Right ventricle myocardium inferior (tissue), 1 donor: ENCODE measurements at regions not wholly inside any gene's neighbourhood (a gene's known extent, or its start where the extent isn't known, plus 50 kb on each side); places are given as distances from the start of the nearest gene placed in this dataset.

Experiments
- ATAC-seq: fragments of 200-7000 bp; cut with Tn5 transposase; one replicate; pipeline ENCODE4 v1.9.1; 2020; ENCODE audit warnings: mild to moderate bottlenecking, moderate library complexity
- DNase-seq: peaks from one replicate; pipeline ENCODE4 v3.0.0; 2021; ENCODE audit errors: missing footprints
- intact Hi-C: fragments of 100-400 bp; cut with DNase I; formaldehyde crosslinking; loops from one replicate; pipeline ENCODE4 v1.11.0; 2022
- donor health status: DM: no; HTN: yes; CAD: no; lungs with severe emphysema.

GRCh38 chr3:118400086-118400485, 634.6 kb downstream of the IGSF11 start:
- DNase-seq (no peak), ATAC-seq (no peak)
- intact Hi-C loops = no loop called here

GRCh38 chr3:118400886-118401285, 633.8 kb downstream of the IGSF11 start:
- intact Hi-C loops = no loop called here
- no peak for ATAC-seq
- DNase-seq = no peak

DNA sequence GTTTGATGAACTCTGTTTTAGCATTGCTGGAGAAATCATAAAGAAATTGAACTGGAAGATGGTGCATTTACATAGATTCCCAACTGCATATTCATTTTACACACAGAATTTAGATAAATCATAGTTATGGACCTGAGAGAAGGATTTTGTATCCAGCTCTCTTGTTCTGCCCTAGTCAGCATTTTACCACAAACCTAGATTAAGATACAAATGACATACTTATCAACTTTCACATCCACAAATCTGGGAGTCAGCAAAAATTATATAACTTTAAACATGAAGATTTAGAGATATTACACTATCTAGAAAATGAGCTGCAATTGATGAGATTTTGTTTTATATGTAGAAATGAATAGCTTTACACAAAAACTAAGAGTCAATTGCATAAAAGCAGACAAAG, 632.8 kb downstream of the IGSF11 start:
- ATAC-seq = no peak
- intact Hi-C loops = no loop called here

GRCh38 chr3:118402971-118403370, 631.7 kb downstream of the IGSF11 start:
- ATAC-seq = no peak
- intact Hi-C loops = no loop called here
- no peak for DNase-seq

More for the DNA sequence above, 632.8 kb downstream of the IGSF11 start:
- DNase-seq = no peak

- ATAC-seq = no peak
- no peak for DNase-seq
- intact Hi-C loops = no loop called here
Measured at GRCh38 chr3:118406562-118406961, 628.1 kb downstream of the IGSF11 start.

DNA sequence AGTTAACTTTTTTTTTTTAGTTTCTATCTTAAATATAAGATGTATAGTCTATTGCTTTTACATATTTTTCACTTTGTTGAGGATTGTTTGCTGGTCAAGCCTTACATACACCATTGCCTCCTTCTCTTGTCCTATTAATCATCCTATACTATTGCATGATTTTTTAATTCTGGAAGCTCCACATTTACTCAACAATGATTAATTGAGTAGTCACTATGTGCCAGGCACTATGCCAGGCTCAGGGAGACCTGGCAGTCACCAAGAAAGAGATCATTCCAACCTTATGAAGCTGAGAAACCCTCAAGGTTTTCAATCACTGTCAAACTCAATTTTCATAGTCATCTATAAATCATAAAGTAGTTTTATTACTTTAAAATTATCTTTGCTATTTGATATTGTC, 626.2 kb downstream of the IGSF11 start:
- DNase-seq (no peak), ATAC-seq (no peak)
- intact Hi-C loops = no loop called here

DNA sequence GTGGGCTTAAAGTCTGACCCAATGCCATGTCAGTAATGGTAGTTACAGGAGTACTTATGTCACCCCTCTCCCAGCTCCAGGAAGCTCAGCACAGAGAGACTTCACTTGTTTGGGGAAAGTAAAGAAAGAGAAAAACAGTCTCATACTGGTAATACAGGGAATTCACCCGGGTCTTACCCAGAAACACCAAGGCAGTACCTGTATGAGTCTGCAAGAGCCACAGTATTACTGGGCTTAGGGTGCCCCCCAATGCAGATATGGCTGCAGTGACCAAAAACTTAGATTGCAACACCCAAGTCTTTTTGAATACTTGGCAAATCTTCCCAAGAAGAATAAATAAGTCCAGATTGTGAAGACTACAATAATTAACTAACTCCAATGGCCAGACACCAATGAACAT, 622.1 kb downstream of the IGSF11 start:
- ATAC-seq (no peak), DNase-seq (no peak)
- intact Hi-C loops = no loop called here

DNA sequence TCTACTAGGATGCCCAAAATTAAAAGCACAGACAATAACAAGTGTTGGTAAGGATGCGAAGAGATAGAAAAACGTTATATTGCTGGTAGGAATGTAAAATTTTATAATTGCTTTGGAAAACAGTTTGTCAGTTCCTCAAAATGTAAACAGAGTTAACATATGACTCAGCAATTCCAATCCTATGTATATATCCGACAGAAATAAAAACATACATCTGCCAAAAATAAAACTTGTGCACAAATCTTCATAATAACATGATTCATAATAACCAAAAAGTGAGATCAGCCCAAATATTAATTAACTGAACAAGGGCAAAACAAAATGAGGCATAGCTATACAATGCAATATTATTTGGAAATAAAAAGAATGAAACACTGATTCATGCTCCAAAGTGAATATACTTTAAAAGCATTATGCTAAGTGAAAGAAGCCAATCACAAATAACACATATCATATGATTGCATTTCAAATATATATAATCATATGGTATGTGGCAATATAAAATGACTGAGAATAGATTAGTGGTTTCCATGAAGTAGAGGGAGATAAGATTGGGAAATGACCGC, 609.3 kb downstream of the IGSF11 start:
- intact Hi-C loops = no loop called here
- DNase-seq (no peak), ATAC-seq (no peak)

DNA sequence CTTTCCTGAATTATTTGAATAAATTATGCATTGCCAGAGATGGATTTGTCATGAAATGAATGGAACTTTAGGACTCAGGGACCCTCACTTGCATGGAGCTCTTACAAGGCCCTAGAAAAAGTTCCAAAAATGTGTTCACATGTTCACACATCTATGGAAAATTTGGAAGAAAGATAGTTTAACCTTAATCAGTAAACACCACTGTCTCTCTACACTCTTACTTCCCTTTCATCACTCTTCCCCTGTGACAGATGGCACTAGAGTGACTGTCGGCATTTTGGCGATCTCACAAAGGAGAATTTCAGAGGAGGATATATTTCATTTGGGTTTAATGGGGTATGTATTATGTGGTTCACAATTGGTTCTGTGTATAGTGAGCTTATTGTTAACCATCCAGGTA, 600.8 kb downstream of the IGSF11 start:
- intact Hi-C loops = no loop called here
- DNase-seq = no peak
- no peak for ATAC-seq

DNA sequence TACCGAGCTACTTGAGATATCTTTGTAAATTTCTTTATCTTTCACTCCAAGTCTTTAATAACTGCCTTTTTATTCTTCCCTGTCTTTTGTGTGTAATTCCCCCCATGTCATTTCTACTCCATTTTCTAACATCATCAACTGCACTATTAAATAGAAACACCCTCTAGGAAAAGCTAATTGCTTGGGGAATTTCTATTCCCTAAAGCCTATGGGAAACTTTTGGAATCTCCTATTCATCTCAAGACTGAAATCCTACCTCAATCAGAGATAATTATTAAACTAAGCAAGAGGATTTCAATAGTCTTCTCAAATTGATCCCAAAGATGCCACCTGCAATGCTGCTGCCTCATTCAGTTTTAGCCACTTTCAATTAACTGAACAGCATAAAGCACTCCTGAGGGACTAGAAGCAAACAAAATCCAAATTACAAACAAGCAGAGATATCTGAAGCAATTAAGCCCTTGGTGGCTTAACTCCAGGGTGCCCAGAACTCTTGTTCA, 598.7 kb downstream of the IGSF11 start:
- DNase-seq (no peak), ATAC-seq (no peak)
- intact Hi-C loops = no loop called here

DNA sequence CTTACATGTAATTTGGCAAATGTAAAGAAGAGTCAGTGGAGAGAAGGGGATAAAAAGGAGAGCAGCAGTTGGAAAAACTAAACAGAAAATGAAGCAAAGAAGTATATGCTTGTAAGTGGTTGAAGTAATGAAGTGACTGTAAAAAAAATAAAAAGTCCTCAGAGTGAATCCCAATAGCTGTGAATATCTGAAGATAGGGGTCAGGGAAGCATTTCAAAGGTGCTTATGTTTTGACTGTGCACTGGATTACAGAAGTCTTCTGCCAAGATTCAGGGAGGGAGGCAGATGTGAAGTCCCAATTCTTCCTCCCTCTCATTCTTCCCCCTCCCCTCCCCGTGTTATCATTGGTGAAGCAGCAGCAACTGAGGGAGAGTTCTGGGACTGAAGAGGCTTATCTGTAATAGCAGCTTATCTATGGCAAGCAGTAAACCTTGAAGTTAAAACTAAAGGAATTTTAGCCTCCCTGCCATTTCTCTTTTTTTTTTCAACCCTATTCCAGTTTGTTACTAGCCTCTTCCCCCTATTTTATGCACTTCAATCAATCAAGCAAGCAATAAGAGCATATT, 597.9 kb downstream of the IGSF11 start:
- no peak for ATAC-seq
- no peak for DNase-seq
- intact Hi-C loops = no loop called here

- no peak for DNase-seq
- intact Hi-C loops = no loop called here
- no peak for ATAC-seq
Measured at GRCh38 chr3:118445036-118445435, 589.6 kb downstream of the IGSF11 start.

DNA sequence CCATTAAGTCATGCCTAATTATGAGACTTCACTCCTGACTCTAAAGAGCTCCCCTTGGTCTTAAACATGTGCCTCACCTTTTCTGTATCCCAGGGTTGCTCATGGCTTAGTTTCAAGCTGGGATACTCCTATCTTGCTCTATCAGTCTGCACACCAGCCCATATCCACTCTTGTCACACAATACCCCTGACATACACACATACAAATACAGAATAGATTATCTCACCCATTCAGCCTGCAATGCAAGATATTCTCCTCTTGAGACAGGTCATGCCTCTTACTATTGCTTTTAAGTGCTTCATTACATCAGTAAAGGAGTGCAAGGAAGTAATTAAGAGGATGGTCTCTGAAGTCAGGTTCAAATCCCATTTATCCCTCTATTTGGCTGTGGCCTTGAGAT, 587.3 kb downstream of the IGSF11 start:
- intact Hi-C loops = no loop called here
- DNase-seq (no peak), ATAC-seq (no peak)

DNA sequence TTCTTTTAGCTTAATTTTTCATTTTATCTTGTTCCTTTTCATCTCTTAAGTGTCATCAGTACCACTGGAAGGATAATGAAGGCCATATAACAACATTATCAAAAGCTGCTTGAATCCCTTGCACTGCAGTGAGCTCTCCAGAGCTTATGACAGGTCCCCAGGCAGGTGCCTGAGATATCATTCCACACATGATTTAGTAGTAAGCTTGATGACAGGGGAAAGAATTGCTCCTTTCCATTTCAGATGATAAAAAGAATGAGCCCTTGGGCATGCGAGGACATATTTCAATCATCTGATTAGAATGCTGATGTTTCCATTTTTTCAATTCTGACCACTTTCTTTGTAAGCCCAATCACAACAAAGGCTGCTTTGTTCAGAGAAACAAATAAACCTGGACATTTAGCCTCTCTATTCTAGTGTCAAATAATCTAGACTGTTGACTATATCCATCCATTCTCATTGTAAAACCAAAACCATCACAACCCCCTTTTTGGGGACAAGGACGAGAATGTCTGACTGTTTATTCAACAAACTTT, 567.8 kb downstream of the IGSF11 start:
- ATAC-seq (no peak), DNase-seq (no peak)
- intact Hi-C loops = no loop called here

DNA sequence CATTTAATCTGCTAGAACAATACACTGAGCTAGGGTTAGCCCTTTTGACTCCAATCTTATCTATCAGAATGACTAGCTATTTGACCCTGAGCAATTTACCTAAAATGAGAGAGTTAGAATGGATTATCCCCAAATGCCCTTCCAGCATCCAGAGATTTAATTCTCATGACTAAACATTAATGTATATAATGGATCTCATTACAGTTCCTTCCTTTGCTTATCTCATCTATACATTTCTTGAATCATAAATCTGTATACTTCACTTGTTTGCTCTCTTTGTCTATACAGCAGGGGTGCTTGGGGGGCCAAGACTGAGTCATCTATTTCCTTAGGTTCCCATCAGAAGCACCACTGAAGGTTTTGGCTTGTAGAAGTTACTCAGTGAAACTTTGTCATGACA, 565.8 kb downstream of the IGSF11 start:
- ATAC-seq (no peak), DNase-seq (no peak)
- intact Hi-C loops = no loop called here

- intact Hi-C loops = no loop called here
- ATAC-seq = no peak
- no peak for DNase-seq
Measured at GRCh38 chr3:118472586-118472985, 562.1 kb downstream of the IGSF11 start.

DNA sequence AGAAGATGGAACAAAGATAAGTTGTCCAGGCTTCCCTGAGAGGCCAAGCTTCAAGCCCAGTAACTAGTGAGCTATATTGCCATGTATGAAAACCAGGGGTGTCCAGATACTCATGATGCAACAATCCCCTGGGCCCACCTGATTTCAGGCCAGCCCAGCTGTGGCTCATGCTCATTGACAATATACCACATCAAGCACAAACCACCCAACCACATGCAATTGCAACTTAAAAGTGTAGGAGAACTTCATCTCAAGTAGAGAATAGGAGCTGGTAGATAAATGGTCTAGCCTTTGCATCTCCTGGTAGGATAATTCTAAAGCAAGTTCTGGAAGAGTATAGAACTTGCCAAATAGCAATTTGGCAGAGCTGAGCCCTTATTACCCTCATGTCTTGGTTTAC, 561.3 kb downstream of the IGSF11 start:
- DNase-seq = no peak

DNA sequence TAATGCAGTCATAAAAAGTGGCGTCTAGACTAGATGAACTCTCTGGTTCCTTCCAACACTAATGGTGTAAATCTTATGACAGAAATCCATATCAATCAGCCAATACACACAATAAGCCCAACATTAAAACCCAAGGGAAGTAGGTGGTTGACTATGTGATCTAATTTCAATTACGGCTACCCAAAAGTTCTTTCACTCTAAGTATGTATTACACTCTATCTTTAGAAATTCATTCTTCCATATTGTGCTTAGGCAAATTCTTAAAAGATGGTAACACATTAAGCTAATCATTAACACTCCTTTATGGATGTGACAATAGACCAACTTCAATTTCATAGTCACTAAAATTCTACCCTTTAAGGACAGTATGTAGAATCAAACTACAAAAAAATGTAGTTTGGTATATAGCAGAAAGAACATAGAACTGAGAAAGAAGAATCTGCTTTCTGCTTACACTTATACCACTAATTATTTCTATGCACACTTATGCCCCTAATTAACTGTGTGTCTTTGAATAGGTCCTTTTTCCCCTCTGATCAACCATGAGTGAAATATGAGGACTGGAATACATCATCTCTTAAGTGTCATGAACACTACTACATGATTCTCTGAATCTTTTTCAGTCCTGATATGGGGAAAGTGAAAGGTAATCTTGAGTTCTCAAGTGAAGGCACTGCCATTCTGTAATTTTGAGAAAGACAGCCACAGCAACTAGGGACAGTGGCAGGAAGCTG, 557.6 kb downstream of the IGSF11 start:
- DNase-seq (no peak), ATAC-seq (no peak)
- intact Hi-C loops = no loop called here

More for the DNA sequence above, 561.3 kb downstream of the IGSF11 start:
- ATAC-seq = no peak
- intact Hi-C loops = no loop called here

GRCh38 chr3:118477768-118478167, 556.9 kb downstream of the IGSF11 start:
- DNase-seq (no peak), ATAC-seq (no peak)
- intact Hi-C loops = no loop called here

DNA sequence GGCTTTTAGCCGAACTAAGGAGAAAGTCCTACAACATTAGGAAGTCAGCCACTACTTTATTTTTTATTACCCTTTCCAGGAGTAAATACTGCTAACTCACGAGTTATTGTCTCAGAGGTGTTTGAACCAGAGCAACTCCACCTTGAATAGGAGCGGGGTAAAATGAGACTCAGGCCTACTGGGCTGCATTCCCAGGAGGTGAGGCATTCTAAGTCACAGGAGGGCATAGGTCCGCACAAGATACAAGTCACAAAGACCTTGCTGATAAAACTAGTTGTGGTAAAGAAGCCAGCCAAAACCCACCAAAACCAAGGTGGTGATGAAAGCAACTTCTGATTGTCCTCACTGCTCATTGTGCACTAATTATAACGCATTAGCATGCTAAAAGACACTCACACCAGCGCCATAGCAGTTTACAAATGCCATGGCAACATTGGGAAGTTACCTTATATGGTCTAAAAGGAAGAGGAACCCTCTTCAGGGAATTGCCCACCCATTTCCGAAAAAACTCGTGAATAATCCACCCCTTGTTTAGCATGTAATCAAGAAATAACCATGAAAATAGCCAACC, 555.9 kb downstream of the IGSF11 start:
- DNase-seq (no peak), ATAC-seq (no peak)
- intact Hi-C loops = no loop called here
